CD14-positive monocyte (primary cell): ENCODE measurements at regions not wholly inside any gene's neighbourhood (a gene's known extent, or its start where the extent isn't known, plus 50 kb on each side); places are given as distances from the start of the nearest gene placed in this dataset.

ENCODE experiments used
- DNase-seq, 3 donors: peaks; one replicate each; pipeline ENCODE4 v3.0.0-alpha.2; 2011 to 2022
- H2AFZ ChIP-seq: 2 replicates; pipeline ENCODE4 v1.6.0; 2012; ENCODE audit warnings: mild to moderate bottlenecking, low read depth, low read length, inconsistent platforms; ENCODE audit not compliant: insufficient read depth, poor library complexity, severe bottlenecking
- H3K27ac ChIP-seq, 2 donors: 1 replicate in 1 of 2; 2 replicates in 1 of 2; pipeline ENCODE4 v1.5.1; 2012 to 2013; ENCODE audit warnings: low read length in 2 of 2, control low read depth in 1 of 2, inconsistent platforms in 1 of 2, low read depth in 1 of 2, mild to moderate bottlenecking in 1 of 2
- H3K27me3 ChIP-seq, 2 donors: one replicate each; pipeline versions ENCODE4 v1.6.0 to v1.6.1; 2011 to 2013; ENCODE audit warnings: low read length in 2 of 2; ENCODE audit not compliant: control insufficient read depth in 2 of 2, insufficient read depth in 2 of 2
- H3K36me3 ChIP-seq, 2 donors: replicated peaks in 1 of 2; 1 replicate in 1 of 2; 2 replicates in 1 of 2; pipeline versions ENCODE4 v1.5.1 to v1.6.1; 2012 to 2013; ENCODE audit warnings: low read length in 2 of 2, control low read depth in 1 of 2, inconsistent platforms in 1 of 2, mild to moderate bottlenecking in 1 of 2; ENCODE audit not compliant: insufficient read depth in 2 of 2, control insufficient read depth in 1 of 2
- H3K4me1 ChIP-seq, 2 donors: 1 replicate in 1 of 2; 2 replicates in 1 of 2; pipeline versions ENCODE4 v1.5.1 to v1.6.1; 2012 to 2013; ENCODE audit warnings: low read length in 2 of 2, control low read depth in 1 of 2, inconsistent platforms in 1 of 2, mild to moderate bottlenecking in 1 of 2, moderate library complexity in 1 of 2; ENCODE audit not compliant: insufficient read depth in 2 of 2, control insufficient read depth in 1 of 2
- H3K4me2 ChIP-seq: replicated peaks from 2 replicates; pipeline ENCODE3; 2012; ENCODE audit warnings: low read length, moderate library complexity, mild to moderate bottlenecking; ENCODE audit not compliant: poor library complexity, severe bottlenecking; ENCODE audit errors: extremely low read depth
- H3K4me3 ChIP-seq, 3 experiments: fragments of 200-600 bp in 1 of 3; sonication (generic) in 1 of 3; replicated peaks in 1 of 3; 1 replicate in 2 of 3; 2 replicates in 1 of 3; pipeline ENCODE4 v1.5.1; 2011 to 2013; ENCODE audit warnings: low read length in 3 of 3, mild to moderate bottlenecking in 3 of 3, control low read depth in 2 of 3, low read depth in 2 of 3, inconsistent platforms in 1 of 3, moderate library complexity in 1 of 3
- H3K79me2 ChIP-seq: 2 replicates; pipeline ENCODE4 v1.6.0; 2012; ENCODE audit warnings: mild to moderate bottlenecking, control low read depth, inconsistent platforms, low read length, moderate library complexity; ENCODE audit not compliant: insufficient read depth
- H3K9ac ChIP-seq: 2 replicates; pipeline ENCODE4 v1.6.0; 2017; ENCODE audit warnings: low read length, mild to moderate bottlenecking; ENCODE audit not compliant: insufficient read depth, poor library complexity, severe bottlenecking
- H3K9me3 ChIP-seq, 2 donors: replicated peaks in 1 of 2; 1 replicate in 1 of 2; 2 replicates in 1 of 2; pipeline versions ENCODE4 v1.5.1 to v1.6.1; 2012 to 2013; ENCODE audit warnings: low read length in 2 of 2, control low read depth in 1 of 2; ENCODE audit not compliant: control insufficient read depth in 1 of 2, insufficient read depth in 1 of 2
- H4K20me1 ChIP-seq: 2 replicates; pipeline ENCODE4 v1.6.0; 2012; ENCODE audit warnings: mild to moderate bottlenecking, low read length, control low read depth, moderate library complexity; ENCODE audit not compliant: insufficient read depth
- H3K27ac Mint-ChIP-seq, 7 donors: one replicate each; pipeline ENCODE4 v1.8.0; 2020; ENCODE audit warnings: mild to moderate bottlenecking in 7 of 7, mixed read lengths in 7 of 7, moderate library complexity in 6 of 7, inconsistent platforms in 2 of 7
- H3K27me3 Mint-ChIP-seq, 3 donors: one replicate each; pipeline ENCODE4 v1.8.0; 2021 to 2022; ENCODE audit warnings: low read depth in 3 of 3, mild to moderate bottlenecking in 3 of 3, mixed read lengths in 3 of 3, moderate library complexity in 3 of 3, inconsistent platforms in 1 of 3
- H3K36me3 Mint-ChIP-seq, 2 donors: one replicate each; pipeline ENCODE4 v1.8.0; 2020; ENCODE audit warnings: mixed read lengths in 2 of 2, inconsistent platforms in 1 of 2, mild to moderate bottlenecking in 1 of 2
- H3K4me1 Mint-ChIP-seq: one replicate; pipeline ENCODE4 v1.8.0; 2020; ENCODE audit warnings: mild to moderate bottlenecking, mixed read lengths
- H3K4me3 Mint-ChIP-seq, 2 donors: one replicate each; pipeline ENCODE4 v1.8.0; 2020; ENCODE audit warnings: mild to moderate bottlenecking in 2 of 2, mixed read lengths in 2 of 2, moderate library complexity in 1 of 2
- H3K9me3 Mint-ChIP-seq, 7 donors: one replicate each; pipeline ENCODE4 v1.8.0; 2020 to 2022; ENCODE audit warnings: mixed read lengths in 7 of 7, mild to moderate bottlenecking in 6 of 7, moderate library complexity in 6 of 7, inconsistent platforms in 2 of 7
- CTCF ChIP-seq: fragments of 200-600 bp; IDR thresholded peaks from one replicate; pipeline ENCODE4 v1.8.0; 2022; ENCODE audit warnings: antibody characterized with exemption, mild to moderate bottlenecking
- WGBS: methylation state at CpG from one replicate; pipeline ENCODE4 v1.1.5; 2013; ENCODE audit warnings: missing lambda C conversion rate; ENCODE audit not compliant: insufficient coverage; 5-methylcytosine and 5-hydroxymethylcytosine counted together
- intact Hi-C, 2 donors: fragments of 100-400 bp; cut with micrococcal nuclease; formaldehyde crosslinking; loops; one replicate each; pipeline versions ENCODE4 v1.15.0 to v1.15.1; 2023

- intact Hi-C loops = no loop called here
These were observed 576.5 kb downstream of the TLE1 start for GRCh38 chr9:81112627-81113452.

GRCh38 chr9:81108821-81109220, 580.5 kb downstream of the TLE1 start:
- Mint-ChIP-seq H3K4me1 (peaks cover 47% of the 10 kb centered on the region), H3K4me3 (no peak overlapping the region), H3K9me3 (peaks cover 0 to 3% (median 0%) of the 10 kb centered on the region in 7 donors), H3K27ac (no peak overlapping the region), H3K27me3 (peaks cover 0 to 3% (median 0%) of the 10 kb centered on the region in 3 donors), H3K36me3 (no peaks in the 10 kb centered on the region)
- no peak overlapping the region for H3K27ac ChIP-seq
- H3K4me1 ChIP-seq = peaks cover 14 to 31% of the 10 kb centered on the region in 2 donors
- H3K79me2 ChIP-seq = no peaks in the 10 kb centered on the region
- no peak for TF ChIP-seq CTCF
- WGBS = no CpG with 5 or more reads among the region's 1 CpG
- H3K9ac ChIP-seq = no peak overlapping the region
- no peaks in the 10 kb centered on the region for H3K27me3 ChIP-seq
- intact Hi-C loops = no loop called here
- H3K9me3 ChIP-seq = no peaks in the 10 kb centered on the region
- no peaks in the 10 kb centered on the region for H3K36me3 ChIP-seq
- no peak overlapping the region for H3K4me2 ChIP-seq
- DNase-seq = no peak
- H2AFZ ChIP-seq = no peak overlapping the region
- H4K20me1 ChIP-seq = no peaks in the 10 kb centered on the region
- no peak overlapping the region for H3K4me3 ChIP-seq

More at GRCh38 chr9:81112627-81113452, 576.5 kb downstream of the TLE1 start:
- no peaks in the 10 kb centered on the region for H3K9me3 ChIP-seq
- no peak overlapping the region for H3K9ac ChIP-seq
- Mint-ChIP-seq H3K4me1 (peaks cover 51% of the 10 kb centered on the region), H3K4me3 (peak overlapping the region in 1 of 2 donors; percentile 77), H3K27me3 (peaks cover 0 to 3% (median 1%) of the 10 kb centered on the region in 3 donors), H3K27ac (peak overlapping the region in 4 of 7 donors; percentile 31 to 88 (median 74)), H3K9me3 (peaks cover 0 to 3% (median 0%) of the 10 kb centered on the region in 7 donors), H3K36me3 (no peaks in the 10 kb centered on the region)
- no peaks in the 10 kb centered on the region for H3K79me2 ChIP-seq
- H3K27me3 ChIP-seq = no peaks in the 10 kb centered on the region
- H3K36me3 ChIP-seq = no peaks in the 10 kb centered on the region
- peak overlapping the region; percentile 29 for H3K4me2 ChIP-seq
- peak overlapping the region in 1 of 2 donors; percentile 23 for H3K27ac ChIP-seq
- peak overlapping the region in 1 of 3 experiments; percentile 24 for H3K4me3 ChIP-seq
- no peak overlapping the region for H2AFZ ChIP-seq
- H4K20me1 ChIP-seq = no peaks in the 10 kb centered on the region
- WGBS = 0% methylated on average over 1 of the region's 7 CpGs
- no peak for TF ChIP-seq CTCF
- H3K4me1 ChIP-seq = peaks cover 22 to 30% of the 10 kb centered on the region in 2 donors
- DNase-seq = no peak
